ENCODE measurements at regions not wholly inside any gene's neighbourhood (a gene's known extent, or its start where the extent isn't known, plus 50 kb on each side); places are given as distances from the start of the nearest gene placed in this dataset.
"Not testable (repeated sequence)": the region's sequence is repeated elsewhere in the genome, so short reads cannot be mapped to it uniquely, and the experiment has no call there.

DNA sequence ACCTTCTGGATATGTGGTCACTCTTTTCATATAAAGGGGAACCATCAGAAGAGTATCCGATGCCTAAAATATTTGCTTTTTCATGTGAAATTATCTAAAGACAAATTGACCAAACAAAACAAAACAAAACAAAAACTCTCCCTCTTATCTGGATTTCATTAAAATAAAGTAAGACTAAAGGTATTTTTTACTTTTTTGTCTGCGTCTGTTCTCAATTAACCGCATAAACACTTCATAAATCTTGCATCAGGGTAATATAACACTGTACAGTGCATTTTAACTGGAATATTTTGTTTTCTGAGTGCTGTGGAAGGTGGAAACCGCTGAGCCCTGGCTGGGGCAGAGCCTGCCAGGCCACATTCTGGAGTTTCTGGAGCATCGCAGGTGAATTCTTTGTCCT is 234.1 kb upstream of the ZFP64 start:
- no peak overlapping the region for H3K4me3 ChIP-seq (ENCODE audit: low read length)
- TF ChIP-seq, protein P1, sequence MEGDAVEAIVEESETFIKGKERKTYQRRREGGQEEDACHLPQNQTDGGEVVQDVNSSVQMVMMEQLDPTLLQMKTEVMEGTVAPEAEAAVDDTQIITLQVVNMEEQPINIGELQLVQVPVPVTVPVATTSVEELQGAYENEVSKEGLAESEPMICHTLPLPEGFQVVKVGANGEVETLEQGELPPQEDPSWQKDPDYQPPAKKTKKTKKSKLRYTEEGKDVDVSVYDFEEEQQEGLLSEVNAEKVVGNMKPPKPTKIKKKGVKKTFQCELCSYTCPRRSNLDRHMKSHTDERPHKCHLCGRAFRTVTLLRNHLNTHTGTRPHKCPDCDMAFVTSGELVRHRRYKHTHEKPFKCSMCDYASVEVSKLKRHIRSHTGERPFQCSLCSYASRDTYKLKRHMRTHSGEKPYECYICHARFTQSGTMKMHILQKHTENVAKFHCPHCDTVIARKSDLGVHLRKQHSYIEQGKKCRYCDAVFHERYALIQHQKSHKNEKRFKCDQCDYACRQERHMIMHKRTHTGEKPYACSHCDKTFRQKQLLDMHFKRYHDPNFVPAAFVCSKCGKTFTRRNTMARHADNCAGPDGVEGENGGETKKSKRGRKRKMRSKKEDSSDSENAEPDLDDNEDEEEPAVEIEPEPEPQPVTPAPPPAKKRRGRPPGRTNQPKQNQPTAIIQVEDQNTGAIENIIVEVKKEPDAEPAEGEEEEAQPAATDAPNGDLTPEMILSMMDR (conservative IDR thresholded peaks at IDR 0.05; ENCODE audit: low read length): no peak
- DNase-seq (ENCODE audit: low read depth): peak; percentile 67

- peak; percentile 73 for DNase-seq (ENCODE audit: low read depth)
- 0 out of 2 replicates have a peak overlapping the region, but pooled peaks have one; percentile 1 for H3K4me3 ChIP-seq (ENCODE audit: low read length)
- TF ChIP-seq, protein P1 (conservative IDR thresholded peaks at IDR 0.05; ENCODE audit: low read length): peak; percentile 31
Measured at GRCh38 chr20:52425253-52425652, 233.7 kb upstream of the ZFP64 start.

- not testable (repeated sequence) for H3K4me3 ChIP-seq (ENCODE audit: low read length); DNase-seq (ENCODE audit: low read depth)
Measured at GRCh38 chr20:52424357-52424942, 232.9 kb upstream of the ZFP64 start.

DNA sequence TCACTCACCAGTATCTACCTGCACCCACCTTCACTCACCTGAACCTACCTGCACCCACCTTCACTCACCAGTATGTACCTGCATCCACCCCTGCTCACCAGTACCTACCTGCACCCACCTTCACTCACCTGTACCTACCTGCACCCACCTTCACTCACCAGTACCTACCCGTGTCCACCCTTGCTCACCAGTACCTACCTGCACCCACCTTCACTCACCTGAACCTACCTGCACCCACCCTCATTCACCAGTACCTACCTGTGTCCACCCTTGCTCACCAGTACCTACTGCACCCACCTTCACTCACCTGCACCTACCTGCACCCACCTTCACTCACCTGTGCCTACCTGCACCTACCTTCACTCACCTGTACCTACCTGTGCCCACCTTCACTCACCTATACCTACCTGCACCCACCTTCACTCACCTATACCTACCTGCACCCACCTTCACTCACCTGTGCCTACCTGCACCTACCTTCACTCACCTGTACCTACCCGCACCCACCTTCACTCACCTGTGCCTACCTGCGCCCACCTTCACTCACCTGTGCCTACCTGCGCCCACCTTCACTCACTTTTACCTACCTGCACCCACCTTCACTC is 232.1 kb upstream of the ZFP64 start:
- peak; percentile 38 for DNase-seq (ENCODE audit: low read depth)
- H3K4me3 ChIP-seq (ENCODE audit: low read length): not testable (repeated sequence)

GRCh38 chr20:52422574-52423336 is 231.2 kb upstream of the ZFP64 start:
- TF ChIP-seq, protein P1 (conservative IDR thresholded peaks at IDR 0.05; ENCODE audit: low read length): no peak
- no peak overlapping the region for H3K4me3 ChIP-seq (ENCODE audit: low read length)
- peak; percentile 60 for DNase-seq (ENCODE audit: low read depth)

DNA sequence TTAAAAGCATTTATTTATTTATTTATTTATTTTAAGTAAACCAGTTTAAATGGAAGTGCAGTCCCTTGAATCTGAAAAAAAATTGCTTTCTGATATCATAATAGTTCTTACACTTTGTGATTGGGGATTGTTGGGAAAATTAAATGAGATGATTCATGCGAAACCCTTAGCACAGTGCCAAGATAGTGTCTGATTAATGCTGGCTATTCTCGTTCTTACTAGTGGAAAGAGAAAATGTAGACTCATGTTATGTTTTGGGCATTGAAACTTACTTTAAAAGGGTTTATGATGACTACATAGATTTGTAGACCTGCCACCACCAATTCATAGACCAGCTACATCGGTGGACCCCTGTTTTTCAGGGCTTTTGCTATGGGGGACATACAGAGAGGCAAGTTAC is 229.2 kb upstream of the ZFP64 start:
- H3K4me3 ChIP-seq (ENCODE audit: low read length): no peak overlapping the region
- TF ChIP-seq, protein P1 (conservative IDR thresholded peaks at IDR 0.05; ENCODE audit: low read length): no peak
- DNase-seq (ENCODE audit: low read depth): peak; percentile 43

GRCh38 chr20:52419205-52419604 is 227.6 kb upstream of the ZFP64 start:
- no peak for DNase-seq (ENCODE audit: low read depth)
- no peak overlapping the region for H3K4me3 ChIP-seq (ENCODE audit: low read length)
- TF ChIP-seq, protein P1 (conservative IDR thresholded peaks at IDR 0.05; ENCODE audit: low read length): no peak

DNA sequence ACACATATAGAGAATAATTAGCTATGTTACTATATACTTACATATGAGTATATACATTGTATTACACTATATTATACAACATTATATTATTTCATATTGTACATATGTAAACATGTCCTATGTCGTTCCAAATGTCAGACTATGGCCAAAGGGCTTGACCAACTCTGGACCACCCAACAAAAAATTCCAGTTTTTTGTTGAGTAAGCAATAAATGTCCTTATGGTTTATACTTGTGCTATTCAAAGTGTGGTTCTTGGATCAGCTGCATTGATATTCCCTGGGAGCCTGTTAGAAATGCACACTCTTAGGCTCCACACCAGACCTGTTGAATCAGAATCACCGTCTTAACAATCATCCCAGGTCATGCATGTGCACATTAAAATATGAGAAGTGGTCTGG is 225.4 kb upstream of the ZFP64 start:
- H3K4me3 ChIP-seq (ENCODE audit: low read length): no peak overlapping the region
- TF ChIP-seq, protein P1 (conservative IDR thresholded peaks at IDR 0.05; ENCODE audit: low read length): no peak
- DNase-seq (ENCODE audit: low read depth): no peak

All from AG10803 (cell line).